Right kidney (tissue), 1 donor: ENCODE measurements at regions not wholly inside any gene's neighbourhood (a gene's known extent, or its start where the extent isn't known, plus 50 kb on each side); places are given as distances from the start of the nearest gene placed in this dataset.
"Not testable (repeated sequence)": the region's sequence is repeated elsewhere in the genome, so short reads cannot be mapped to it uniquely, and the experiment has no call there.

Experiments
- DNase-seq: peaks from one replicate; pipeline ENCODE4 v3.0.0-alpha.2; 2016

GRCh38 chr15:26023691-26024090, 160.6 kb upstream of the ATP10A start:
- no peak for DNase-seq

DNA sequence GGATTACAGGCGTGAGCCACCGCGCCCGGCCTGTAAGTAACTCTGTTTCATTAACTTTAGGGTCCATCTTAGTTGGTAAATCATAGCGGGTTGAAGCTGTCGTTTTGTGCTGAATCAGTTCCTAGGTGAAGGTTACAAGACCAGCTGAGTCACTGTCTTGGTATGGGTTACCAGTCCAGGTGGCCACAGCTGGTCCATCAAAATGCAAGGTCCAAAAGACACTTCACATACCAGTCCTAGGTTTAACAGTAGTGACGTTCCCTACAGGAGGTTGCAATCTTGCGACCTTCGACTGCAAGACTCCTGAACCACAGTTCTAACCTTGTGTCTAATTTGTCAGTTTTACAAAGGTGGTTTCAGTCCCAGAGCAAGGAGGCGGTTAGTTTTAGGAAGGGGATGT, 160.1 kb upstream of the ATP10A start:
- DNase-seq = no peak

DNA sequence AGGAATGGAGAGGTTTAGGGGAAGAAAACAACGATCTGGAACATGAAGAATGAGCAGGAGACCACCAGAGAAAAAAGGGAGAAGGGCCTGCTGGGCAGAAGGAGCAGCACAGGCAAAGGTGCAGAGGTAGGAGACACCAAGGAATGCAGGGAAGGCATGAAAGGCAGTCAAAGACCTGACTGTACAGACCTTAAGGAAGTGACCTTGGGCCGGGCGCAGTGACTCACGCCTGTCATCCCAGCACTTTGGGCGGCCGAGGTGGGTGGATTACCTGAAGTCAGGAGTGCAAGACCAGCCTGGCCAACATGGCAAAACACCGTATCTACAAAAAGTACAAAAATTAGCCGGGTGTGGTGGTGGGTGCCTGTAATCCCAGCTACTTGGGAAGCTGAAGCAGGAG, 157.7 kb upstream of the ATP10A start:
- no peak for DNase-seq

- no peak for DNase-seq
Measured at GRCh38 chr15:26017665-26018064, 154.5 kb upstream of the ATP10A start.

GRCh38 chr15:26015516-26016075, 152.5 kb upstream of the ATP10A start:
- no peak for DNase-seq

DNA sequence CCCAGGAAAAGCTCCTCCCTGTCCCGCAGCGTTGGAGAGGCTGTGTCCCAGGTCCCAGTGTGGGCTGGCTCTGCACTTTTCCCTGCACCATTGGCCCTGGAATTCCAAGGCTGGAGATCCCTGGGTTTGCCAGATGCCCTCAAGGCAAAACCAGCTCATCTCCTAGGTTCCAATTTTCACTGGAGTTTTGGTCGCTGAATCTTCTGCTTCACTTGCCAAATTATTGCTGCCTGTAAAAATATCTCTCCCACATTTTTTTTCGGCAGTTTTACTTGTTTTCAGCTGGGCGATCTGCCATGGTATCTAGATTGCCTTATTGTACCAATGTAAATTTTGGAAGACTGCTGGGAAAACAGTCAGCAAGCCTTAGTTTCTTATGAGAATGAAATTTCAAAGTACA, 150.9 kb upstream of the ATP10A start:
- no peak for DNase-seq

DNA sequence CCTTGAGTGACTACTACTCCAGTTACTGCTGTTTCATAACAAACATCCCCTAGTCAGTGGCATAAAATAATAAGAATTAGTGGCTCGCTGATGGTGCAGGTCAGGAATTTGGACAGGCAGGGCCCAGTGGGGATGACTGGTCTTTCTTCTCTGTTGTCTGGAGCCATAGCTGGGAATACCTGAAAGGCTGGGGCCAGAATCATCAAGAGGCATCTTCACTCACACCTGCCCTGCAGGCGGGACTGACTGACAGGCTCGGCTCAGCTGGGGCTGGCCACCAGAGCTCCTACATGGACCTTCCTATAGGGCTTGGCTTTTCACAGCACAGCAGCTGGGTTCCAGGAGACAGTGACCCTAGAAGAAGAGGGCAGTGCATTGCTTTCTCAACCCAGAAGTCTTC, 148.8 kb upstream of the ATP10A start:
- no peak for DNase-seq

GRCh38 chr15:26007151-26007550, 144.0 kb upstream of the ATP10A start:
- DNase-seq = no peak

GRCh38 chr15:26001201-26001600, 138.1 kb upstream of the ATP10A start:
- DNase-seq = no peak

DNA sequence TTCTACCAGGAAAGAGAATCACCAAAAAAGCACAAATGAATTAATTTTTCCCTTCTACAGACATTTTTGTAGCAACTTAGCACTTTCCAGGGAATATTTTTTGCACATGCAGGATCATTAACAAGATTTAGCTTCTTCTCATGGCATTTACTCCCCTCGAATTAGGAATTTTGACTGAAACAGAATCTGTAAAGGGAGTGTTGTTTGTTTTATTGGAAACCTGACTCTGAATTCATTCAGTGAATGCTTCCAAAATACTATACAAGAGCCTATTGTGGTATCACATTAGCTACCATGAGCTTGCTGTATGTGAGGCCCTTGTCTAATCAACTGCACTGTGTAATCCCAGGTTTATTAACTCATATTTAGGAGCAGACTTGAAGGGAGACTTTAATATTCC, 130.4 kb upstream of the ATP10A start:
- no peak for DNase-seq

- DNase-seq = no peak
Measured at GRCh38 chr15:25990220-25990619, 127.1 kb upstream of the ATP10A start.

GRCh38 chr15:25989327-25989726, 126.2 kb upstream of the ATP10A start:
- DNase-seq = no peak

DNA sequence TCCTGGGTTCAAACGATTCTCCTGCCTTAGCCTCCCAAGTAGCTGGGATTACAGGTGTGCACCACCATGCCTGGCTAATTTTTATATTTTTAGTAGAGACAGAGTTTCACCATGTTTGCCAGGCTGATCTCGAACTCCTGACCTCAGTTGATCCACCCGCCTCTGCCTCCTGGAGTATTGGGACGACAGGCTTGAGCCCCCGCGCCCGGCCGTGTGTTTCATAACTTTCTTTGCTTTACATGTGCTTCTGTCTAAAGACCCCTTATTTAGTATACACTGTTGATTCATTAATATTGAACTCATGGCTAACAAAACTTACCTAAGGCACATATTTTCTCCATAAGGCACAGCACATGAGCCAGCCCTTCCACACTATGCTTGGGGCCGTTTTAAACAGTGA, 125.6 kb upstream of the ATP10A start:
- DNase-seq = not testable (repeated sequence)

DNA sequence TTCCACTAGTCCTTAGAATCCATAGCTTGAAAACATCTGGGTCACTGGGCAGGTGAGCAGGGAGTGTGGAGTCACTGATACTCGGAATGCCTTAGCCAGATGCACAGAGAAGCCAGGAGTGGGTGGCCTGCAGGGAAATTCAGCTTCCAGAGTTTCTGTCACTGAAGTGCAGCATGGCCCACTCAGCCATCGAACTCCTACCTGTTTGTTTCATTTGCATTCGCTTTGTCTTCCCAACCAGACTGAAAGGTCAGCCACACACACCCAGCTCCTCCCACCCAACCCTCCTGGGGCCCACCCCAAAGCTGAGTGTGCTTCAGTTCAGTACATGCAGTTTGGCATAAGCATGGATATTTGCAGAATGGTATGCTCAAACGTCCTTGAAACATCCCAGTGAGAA, 124.5 kb upstream of the ATP10A start:
- no peak for DNase-seq

DNA sequence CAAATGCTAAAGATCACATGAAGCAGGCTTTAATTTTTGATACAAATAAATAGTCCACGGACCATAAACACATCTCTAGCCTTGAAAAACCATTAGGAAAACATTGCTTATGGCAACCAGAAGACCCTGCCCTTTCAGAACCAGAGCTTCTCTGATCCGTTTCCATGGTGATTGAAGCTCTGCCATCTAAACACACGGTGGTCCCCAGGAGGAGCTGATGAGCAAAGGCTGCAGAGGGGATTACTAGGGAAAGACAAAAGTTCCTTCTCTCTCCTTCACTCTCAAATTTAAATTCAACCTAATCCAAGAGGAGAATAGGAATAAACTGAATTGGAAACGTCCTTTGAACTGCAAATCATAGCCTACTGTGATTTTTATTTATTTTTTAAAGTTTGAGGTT, 122.0 kb upstream of the ATP10A start:
- no peak for DNase-seq

DNA sequence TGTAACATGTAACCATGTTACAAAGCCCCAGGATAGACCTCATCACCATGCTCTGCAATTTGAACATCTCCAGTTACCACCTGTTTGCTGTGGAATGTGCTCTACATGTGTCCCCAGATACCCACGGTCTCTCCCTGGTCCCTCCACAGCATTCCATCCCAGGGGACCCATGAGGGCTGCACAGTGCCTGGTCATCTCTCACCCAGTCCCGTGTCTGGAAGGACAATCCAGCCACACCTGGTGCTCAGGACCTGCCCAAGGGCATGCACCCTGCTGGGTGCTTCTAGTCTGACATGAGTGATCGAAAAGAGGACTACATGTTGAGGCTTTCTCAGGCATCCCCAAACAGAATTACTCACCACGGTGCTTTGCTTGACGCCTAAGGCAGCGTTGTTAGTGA, 119.6 kb upstream of the ATP10A start:
- DNase-seq = no peak

- DNase-seq = no peak
Measured at GRCh38 chr15:25981114-25981513, 118.0 kb upstream of the ATP10A start.

DNA sequence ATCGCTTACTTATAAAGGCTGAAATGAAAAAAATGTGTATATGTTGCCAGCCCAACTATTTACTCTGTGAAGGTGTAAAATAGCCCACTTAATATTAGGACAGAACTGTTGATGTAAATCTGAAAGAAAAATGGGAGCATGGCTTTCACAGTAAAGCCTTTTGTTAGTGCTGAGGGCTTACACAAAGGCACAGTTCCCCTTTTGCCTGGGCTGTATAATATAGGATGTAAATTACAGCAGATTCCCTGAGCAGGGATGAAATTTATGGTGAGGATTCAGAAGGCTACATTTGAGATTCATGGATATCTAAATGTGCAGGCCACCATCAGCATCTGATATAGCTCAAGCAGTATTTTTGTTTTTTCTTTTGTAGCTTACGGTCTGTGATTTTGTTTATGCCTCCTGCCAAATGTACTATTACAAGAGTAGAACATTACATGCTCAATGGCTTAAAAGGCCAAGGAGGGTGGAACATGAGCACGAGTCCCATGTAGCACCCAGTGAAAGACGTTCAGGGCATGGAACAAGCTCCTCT, 109.1 kb upstream of the ATP10A start:
- DNase-seq = no peak

GRCh38 chr15:25971053-25971452, 107.9 kb upstream of the ATP10A start:
- no peak for DNase-seq

DNA sequence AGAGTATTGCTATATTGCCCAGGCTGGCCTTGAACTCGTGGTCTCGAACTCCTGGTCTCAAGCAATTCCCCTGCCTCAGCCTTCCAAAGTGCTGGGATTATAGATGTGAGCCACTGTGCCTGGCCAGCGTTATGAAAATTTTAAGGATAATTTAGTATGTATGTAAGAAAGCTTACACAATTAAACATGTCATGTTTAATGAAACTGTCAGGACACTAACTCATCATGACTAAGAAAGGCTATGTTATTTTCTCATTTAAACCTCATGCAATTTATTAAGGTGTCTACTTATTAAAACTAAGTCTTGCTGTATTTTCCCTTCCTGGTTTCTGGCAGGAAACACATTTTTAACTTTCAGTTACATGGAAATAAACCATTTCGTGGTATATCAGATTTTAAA, 106.8 kb upstream of the ATP10A start:
- no peak for DNase-seq

- no peak for DNase-seq
Measured at GRCh38 chr15:25967116-25967515, 104.0 kb upstream of the ATP10A start.

- no peak for DNase-seq
Measured at GRCh38 chr15:25965326-25965725, 102.2 kb upstream of the ATP10A start.

DNA sequence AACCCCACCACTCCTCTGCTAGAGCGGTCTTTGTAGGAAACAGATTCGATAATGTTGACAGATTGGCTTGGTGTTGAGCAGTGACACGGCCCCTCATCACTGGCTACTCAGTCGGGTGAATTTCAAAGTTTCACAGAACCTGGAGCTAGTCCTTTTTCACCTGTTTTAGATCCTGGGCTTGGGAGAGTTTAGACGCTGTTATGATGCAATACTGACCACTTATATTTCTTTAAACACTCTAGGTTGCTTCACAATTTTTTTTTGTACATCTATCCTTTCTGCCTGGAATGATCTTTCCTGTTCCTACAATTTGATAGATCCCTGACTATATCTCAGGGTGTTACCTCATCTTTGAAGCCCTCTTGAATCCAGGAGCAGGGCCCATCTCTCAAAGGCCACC, 97.1 kb upstream of the ATP10A start:
- DNase-seq = no peak

DNA sequence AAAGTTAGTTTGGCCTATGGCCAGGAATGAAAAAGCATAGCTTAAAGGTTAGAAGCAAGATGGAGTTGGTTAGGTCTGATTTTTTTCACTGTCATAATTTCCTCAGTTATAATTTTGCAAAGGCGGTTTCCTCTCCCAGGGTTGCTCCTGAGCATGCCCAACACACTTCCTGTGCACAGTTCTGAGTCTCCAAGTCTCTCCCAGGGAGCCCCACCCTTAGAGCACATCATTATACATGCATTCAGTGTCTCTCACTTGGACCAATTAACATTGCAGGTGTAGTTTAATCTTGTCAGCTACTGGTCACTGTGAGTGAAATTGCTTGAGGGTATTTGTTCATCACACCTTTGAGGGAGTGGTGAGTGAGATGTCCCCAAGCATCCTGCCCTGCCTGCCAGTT, 96.0 kb upstream of the ATP10A start:
- no peak for DNase-seq

DNA sequence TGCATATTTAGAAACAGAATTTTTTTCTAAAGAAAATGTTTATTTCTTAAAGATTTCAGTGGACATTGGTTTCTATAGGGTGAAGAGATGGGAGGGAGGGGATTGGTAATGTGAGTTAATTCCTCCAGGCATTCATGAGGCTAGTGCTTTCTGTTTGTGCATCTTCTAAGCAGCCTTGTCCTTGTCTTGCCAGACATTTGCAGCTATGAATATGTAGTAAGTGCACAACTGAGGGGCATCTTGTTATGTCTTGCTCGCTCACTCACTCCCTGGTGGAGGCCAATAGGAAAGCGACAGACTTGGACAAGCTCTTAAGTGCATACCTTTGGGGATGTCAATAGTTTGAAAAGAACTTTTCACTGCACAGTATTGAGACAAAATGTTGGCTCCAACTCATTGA, 92.5 kb upstream of the ATP10A start:
- DNase-seq = no peak
